CD14-positive monocyte (primary cell): ENCODE measurements at regions not wholly inside any gene's neighbourhood (a gene's known extent, or its start where the extent isn't known, plus 50 kb on each side); places are given as distances from the start of the nearest gene placed in this dataset.
"Not testable (repeated sequence)": the region's sequence is repeated elsewhere in the genome, so short reads cannot be mapped to it uniquely, and the experiment has no call there.

Source experiments
- DNase-seq, 3 donors: peaks; one replicate each; pipeline ENCODE4 v3.0.0-alpha.2; 2011 to 2022
- H2AFZ ChIP-seq: 2 replicates; pipeline ENCODE4 v1.6.0; 2012; ENCODE audit warnings: mild to moderate bottlenecking, low read depth, low read length, inconsistent platforms; ENCODE audit not compliant: insufficient read depth, poor library complexity, severe bottlenecking
- H3K27ac ChIP-seq, 2 donors: 1 replicate in 1 of 2; 2 replicates in 1 of 2; pipeline ENCODE4 v1.5.1; 2012 to 2013; ENCODE audit warnings: low read length in 2 of 2, control low read depth in 1 of 2, inconsistent platforms in 1 of 2, low read depth in 1 of 2, mild to moderate bottlenecking in 1 of 2
- H3K27me3 ChIP-seq, 2 donors: one replicate each; pipeline versions ENCODE4 v1.6.0 to v1.6.1; 2011 to 2013; ENCODE audit warnings: low read length in 2 of 2; ENCODE audit not compliant: control insufficient read depth in 2 of 2, insufficient read depth in 2 of 2
- H3K36me3 ChIP-seq, 2 donors: replicated peaks in 1 of 2; 1 replicate in 1 of 2; 2 replicates in 1 of 2; pipeline versions ENCODE4 v1.5.1 to v1.6.1; 2012 to 2013; ENCODE audit warnings: low read length in 2 of 2, control low read depth in 1 of 2, inconsistent platforms in 1 of 2, mild to moderate bottlenecking in 1 of 2; ENCODE audit not compliant: insufficient read depth in 2 of 2, control insufficient read depth in 1 of 2
- H3K4me1 ChIP-seq, 2 donors: 1 replicate in 1 of 2; 2 replicates in 1 of 2; pipeline versions ENCODE4 v1.5.1 to v1.6.1; 2012 to 2013; ENCODE audit warnings: low read length in 2 of 2, control low read depth in 1 of 2, inconsistent platforms in 1 of 2, mild to moderate bottlenecking in 1 of 2, moderate library complexity in 1 of 2; ENCODE audit not compliant: insufficient read depth in 2 of 2, control insufficient read depth in 1 of 2
- H3K4me2 ChIP-seq: replicated peaks from 2 replicates; pipeline ENCODE3; 2012; ENCODE audit warnings: low read length, moderate library complexity, mild to moderate bottlenecking; ENCODE audit not compliant: poor library complexity, severe bottlenecking; ENCODE audit errors: extremely low read depth
- H3K4me3 ChIP-seq, 3 experiments: fragments of 200-600 bp in 1 of 3; sonication (generic) in 1 of 3; replicated peaks in 1 of 3; 1 replicate in 2 of 3; 2 replicates in 1 of 3; pipeline ENCODE4 v1.5.1; 2011 to 2013; ENCODE audit warnings: low read length in 3 of 3, mild to moderate bottlenecking in 3 of 3, control low read depth in 2 of 3, low read depth in 2 of 3, inconsistent platforms in 1 of 3, moderate library complexity in 1 of 3
- H3K79me2 ChIP-seq: 2 replicates; pipeline ENCODE4 v1.6.0; 2012; ENCODE audit warnings: mild to moderate bottlenecking, control low read depth, inconsistent platforms, low read length, moderate library complexity; ENCODE audit not compliant: insufficient read depth
- H3K9ac ChIP-seq: 2 replicates; pipeline ENCODE4 v1.6.0; 2017; ENCODE audit warnings: low read length, mild to moderate bottlenecking; ENCODE audit not compliant: insufficient read depth, poor library complexity, severe bottlenecking
- H3K9me3 ChIP-seq, 2 donors: replicated peaks in 1 of 2; 1 replicate in 1 of 2; 2 replicates in 1 of 2; pipeline versions ENCODE4 v1.5.1 to v1.6.1; 2012 to 2013; ENCODE audit warnings: low read length in 2 of 2, control low read depth in 1 of 2; ENCODE audit not compliant: control insufficient read depth in 1 of 2, insufficient read depth in 1 of 2
- H4K20me1 ChIP-seq: 2 replicates; pipeline ENCODE4 v1.6.0; 2012; ENCODE audit warnings: mild to moderate bottlenecking, low read length, control low read depth, moderate library complexity; ENCODE audit not compliant: insufficient read depth
- H3K27ac Mint-ChIP-seq, 7 donors: one replicate each; pipeline ENCODE4 v1.8.0; 2020; ENCODE audit warnings: mild to moderate bottlenecking in 7 of 7, mixed read lengths in 7 of 7, moderate library complexity in 6 of 7, inconsistent platforms in 2 of 7
- H3K27me3 Mint-ChIP-seq, 3 donors: one replicate each; pipeline ENCODE4 v1.8.0; 2021 to 2022; ENCODE audit warnings: low read depth in 3 of 3, mild to moderate bottlenecking in 3 of 3, mixed read lengths in 3 of 3, moderate library complexity in 3 of 3, inconsistent platforms in 1 of 3
- H3K36me3 Mint-ChIP-seq, 2 donors: one replicate each; pipeline ENCODE4 v1.8.0; 2020; ENCODE audit warnings: mixed read lengths in 2 of 2, inconsistent platforms in 1 of 2, mild to moderate bottlenecking in 1 of 2
- H3K4me1 Mint-ChIP-seq: one replicate; pipeline ENCODE4 v1.8.0; 2020; ENCODE audit warnings: mild to moderate bottlenecking, mixed read lengths
- H3K4me3 Mint-ChIP-seq, 2 donors: one replicate each; pipeline ENCODE4 v1.8.0; 2020; ENCODE audit warnings: mild to moderate bottlenecking in 2 of 2, mixed read lengths in 2 of 2, moderate library complexity in 1 of 2
- H3K9me3 Mint-ChIP-seq, 7 donors: one replicate each; pipeline ENCODE4 v1.8.0; 2020 to 2022; ENCODE audit warnings: mixed read lengths in 7 of 7, mild to moderate bottlenecking in 6 of 7, moderate library complexity in 6 of 7, inconsistent platforms in 2 of 7
- WGBS: methylation state at CpG from one replicate; pipeline ENCODE4 v1.1.5; 2013; ENCODE audit warnings: missing lambda C conversion rate; ENCODE audit not compliant: insufficient coverage; 5-methylcytosine and 5-hydroxymethylcytosine counted together
- intact Hi-C, 2 donors: fragments of 100-400 bp; cut with micrococcal nuclease; formaldehyde crosslinking; loops; one replicate each; pipeline versions ENCODE4 v1.15.0 to v1.15.1; 2023
- TF ChIP-seq, protein P1 (sequence below): fragments of 200-600 bp; IDR thresholded peaks from one replicate; pipeline ENCODE4 v1.8.0; 2022; ENCODE audit warnings: antibody characterized with exemption, mild to moderate bottlenecking

DNA sequence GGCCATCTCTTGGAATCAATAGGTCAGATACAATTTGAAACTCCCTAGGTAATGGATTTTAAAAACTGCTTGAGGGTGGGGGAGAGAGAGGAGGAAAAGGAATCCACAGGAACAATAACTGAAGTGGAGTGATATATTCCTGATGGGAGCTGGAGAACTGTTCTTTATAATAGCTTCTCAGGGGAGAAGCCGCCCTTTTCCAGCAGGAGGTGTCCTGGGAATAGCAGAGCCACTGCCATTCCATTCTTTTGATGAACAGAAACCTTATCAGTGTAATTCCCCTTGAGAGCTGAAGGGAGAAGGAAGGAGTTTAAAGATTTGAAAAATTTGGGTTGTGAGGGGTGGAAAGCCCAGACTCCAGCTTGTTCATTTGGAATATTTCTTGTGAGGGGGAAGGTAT is 504.9 kb upstream of the DPH6 start:
- no peak overlapping the region for H3K9ac ChIP-seq
- Mint-ChIP-seq H3K4me1 (no peaks in the 10 kb centered on the region), H3K27ac (peak overlapping the region in 1 of 7 donors; percentile 50), H3K36me3 (no peaks in the 10 kb centered on the region), H3K27me3 (peaks cover 0 to under 1% (median 0%) of the 10 kb centered on the region in 3 donors), H3K9me3 (peaks cover 4 to 14% (median 9%) of the 10 kb centered on the region in 7 donors), H3K4me3 (no peak overlapping the region)
- H3K4me3 ChIP-seq = no peak overlapping the region
- DNase-seq = no peak
- H3K4me2 ChIP-seq = no peak overlapping the region
- no peaks in the 10 kb centered on the region for H3K4me1 ChIP-seq
- H3K27me3 ChIP-seq = no peaks in the 10 kb centered on the region
- H3K9me3 ChIP-seq = peaks cover 9 to 16% of the 10 kb centered on the region in 2 donors
- no peak overlapping the region for H2AFZ ChIP-seq
- no peaks in the 10 kb centered on the region for H4K20me1 ChIP-seq
- no peaks in the 10 kb centered on the region for H3K36me3 ChIP-seq
- WGBS = 100% methylated on average over 1 of the region's 1 CpG
- intact Hi-C loops = no loop called here
- H3K27ac ChIP-seq = no peak overlapping the region
- no peaks in the 10 kb centered on the region for H3K79me2 ChIP-seq
- TF ChIP-seq, protein P1, sequence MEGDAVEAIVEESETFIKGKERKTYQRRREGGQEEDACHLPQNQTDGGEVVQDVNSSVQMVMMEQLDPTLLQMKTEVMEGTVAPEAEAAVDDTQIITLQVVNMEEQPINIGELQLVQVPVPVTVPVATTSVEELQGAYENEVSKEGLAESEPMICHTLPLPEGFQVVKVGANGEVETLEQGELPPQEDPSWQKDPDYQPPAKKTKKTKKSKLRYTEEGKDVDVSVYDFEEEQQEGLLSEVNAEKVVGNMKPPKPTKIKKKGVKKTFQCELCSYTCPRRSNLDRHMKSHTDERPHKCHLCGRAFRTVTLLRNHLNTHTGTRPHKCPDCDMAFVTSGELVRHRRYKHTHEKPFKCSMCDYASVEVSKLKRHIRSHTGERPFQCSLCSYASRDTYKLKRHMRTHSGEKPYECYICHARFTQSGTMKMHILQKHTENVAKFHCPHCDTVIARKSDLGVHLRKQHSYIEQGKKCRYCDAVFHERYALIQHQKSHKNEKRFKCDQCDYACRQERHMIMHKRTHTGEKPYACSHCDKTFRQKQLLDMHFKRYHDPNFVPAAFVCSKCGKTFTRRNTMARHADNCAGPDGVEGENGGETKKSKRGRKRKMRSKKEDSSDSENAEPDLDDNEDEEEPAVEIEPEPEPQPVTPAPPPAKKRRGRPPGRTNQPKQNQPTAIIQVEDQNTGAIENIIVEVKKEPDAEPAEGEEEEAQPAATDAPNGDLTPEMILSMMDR = no peak

DNA sequence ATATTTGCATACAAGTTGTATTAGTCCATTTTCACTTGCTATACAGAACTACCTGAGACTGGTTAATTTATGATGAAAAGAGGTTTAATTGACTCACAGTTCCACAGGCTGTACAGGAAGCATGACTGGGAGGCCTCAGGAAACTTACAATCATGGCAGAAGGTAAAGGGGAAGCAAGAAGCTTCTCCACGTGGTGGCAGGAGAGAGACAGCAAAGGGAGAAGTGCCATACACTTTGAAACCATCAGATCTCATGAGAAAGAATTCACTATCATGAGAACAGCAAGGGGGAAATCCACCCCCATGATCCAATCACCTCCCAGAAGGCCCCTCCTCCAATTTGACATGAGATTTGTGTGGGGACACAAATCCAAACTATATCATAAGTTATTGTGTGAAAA is 506.7 kb upstream of the DPH6 start:
- H3K9ac ChIP-seq, intact Hi-C loops, H3K4me1 ChIP-seq, H3K4me3 ChIP-seq, DNase-seq, H3K27ac Mint-ChIP-seq, H3K4me3 Mint-ChIP-seq, H3K36me3 ChIP-seq, H3K36me3 Mint-ChIP-seq, H2AFZ ChIP-seq, H3K79me2 ChIP-seq, H3K4me2 ChIP-seq, H3K27me3 ChIP-seq, H3K27me3 Mint-ChIP-seq, H3K4me1 Mint-ChIP-seq, H4K20me1 ChIP-seq, H3K27ac ChIP-seq: not testable (repeated sequence)
- 60% methylated on average over 1 of the region's 1 CpG for WGBS
- H3K9me3 ChIP-seq = peaks cover 2 to 14% of the 10 kb centered on the region in 2 donors
- peaks cover 0 to 12% (median 3%) of the 10 kb centered on the region in 7 donors for H3K9me3 Mint-ChIP-seq
